Karpas-422 (cell line): ENCODE measurements at regions not wholly inside any gene's neighbourhood (a gene's known extent, or its start where the extent isn't known, plus 50 kb on each side); places are given as distances from the start of the nearest gene placed in this dataset.
A peak's percentile ranks its signal among the peaks of the same experiment; 100 is the strongest.

Source experiments
- DNase-seq: peaks from one replicate; pipeline ENCODE4 v3.0.0-alpha.2; 2015
- H2AFZ ChIP-seq: fragments of 200-600 bp; sonication (generic); 2 replicates; pipeline ENCODE4 v1.6.1; 2014; ENCODE audit warnings: antibody characterized with exemption, low read length, mixed read lengths
- H3K27ac ChIP-seq: fragments of 200-600 bp; sonication (generic); 2 replicates; pipeline ENCODE4 v1.5.1; 2014; ENCODE audit warnings: mild to moderate bottlenecking, low read length, moderate library complexity
- H3K27me3 ChIP-seq: fragments of 200-600 bp; sonication (generic); 2 replicates; pipeline ENCODE4 v1.6.1; 2014; ENCODE audit warnings: low read length, mixed read lengths
- H3K36me3 ChIP-seq: fragments of 200-600 bp; sonication (generic); 2 replicates; pipeline ENCODE4 v1.6.1; 2014; ENCODE audit warnings: low read length, mixed read lengths; ENCODE audit not compliant: insufficient read depth
- H3K4me1 ChIP-seq: fragments of 200-600 bp; sonication (generic); 2 replicates; pipeline ENCODE4 v1.6.1; 2014; ENCODE audit warnings: mild to moderate bottlenecking, low read length, mixed read lengths
- H3K4me2 ChIP-seq: fragments of 200-600 bp; sonication (generic); 2 replicates; pipeline ENCODE4 v1.6.1; 2014; ENCODE audit warnings: low read length, low read depth, mild to moderate bottlenecking; ENCODE audit not compliant: poor library complexity, severe bottlenecking
- H3K4me3 ChIP-seq: fragments of 200-600 bp; sonication (generic); 2 replicates; pipeline ENCODE4 v1.5.1; 2014; ENCODE audit warnings: mild to moderate bottlenecking, antibody characterized with exemption, low read length, mixed read lengths
- H3K79me2 ChIP-seq: fragments of 200-600 bp; sonication (generic); 2 replicates; pipeline ENCODE4 v1.6.1; 2014; ENCODE audit warnings: mild to moderate bottlenecking, low read length, mixed read lengths
- H3K9ac ChIP-seq: fragments of 200-600 bp; sonication (generic); 2 replicates; pipeline ENCODE4 v1.6.0; 2014; ENCODE audit warnings: low read length
- H3K9me2 ChIP-seq: fragments of 200-600 bp; sonication (generic), shearing (Covaris generic); replicated peaks from 2 replicates; pipeline ENCODE4 v1.6.0; 2014; ENCODE audit warnings: mild to moderate bottlenecking, low read length, moderate library complexity; ENCODE audit not compliant: insufficient read depth
- H3K9me3 ChIP-seq: fragments of 300-700, 200-600 bp; sonication (generic); 2 replicates; pipeline ENCODE4 v1.6.1; 2014; ENCODE audit warnings: low read length, mixed read lengths
- H4K20me1 ChIP-seq: fragments of 200-600 bp; sonication (generic); 2 replicates; pipeline ENCODE4 v1.6.1; 2014; ENCODE audit warnings: mild to moderate bottlenecking, antibody characterized with exemption, low read length, low read depth; ENCODE audit not compliant: insufficient read depth

- H2AFZ ChIP-seq, result peak overlapping the region; percentile 91; the same call in 1 of the 2 replicates
- H3K79me2 ChIP-seq, result no peaks in the 10 kb centered on the region
These were observed 65.8 kb downstream of the ZIC5 start for GRCh38 chr13:99905814-99906213.

DNA sequence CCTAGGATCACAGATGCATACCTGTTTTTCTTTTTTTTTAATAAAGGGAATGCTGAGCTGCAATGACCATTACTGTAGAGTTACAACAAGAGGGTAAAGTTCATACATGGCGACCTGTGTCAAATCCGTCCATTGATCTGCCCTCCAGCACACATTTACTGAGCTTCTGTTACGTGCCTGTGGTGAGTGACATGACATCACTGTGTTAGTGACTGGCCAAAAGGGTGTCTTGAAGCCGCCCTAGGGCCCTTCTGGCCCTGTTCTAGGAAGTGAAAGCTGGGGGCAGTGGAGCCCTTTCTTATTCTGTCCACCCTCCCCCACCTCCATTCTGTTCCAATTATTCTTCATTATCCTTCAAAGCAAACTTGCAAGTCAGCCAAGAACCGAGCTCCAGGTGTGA lies 66.3 kb downstream of the ZIC5 start:
- Histone ChIP-seq H3K27me3 (no peaks in the 10 kb centered on the region), H3K9ac (peak overlapping the region; percentile 46), H3K79me2 (no peaks in the 10 kb centered on the region), H4K20me1 (no peaks in the 10 kb centered on the region), H3K4me1 (peaks cover 58% of the 10 kb centered on the region), H3K9me3 (no peaks in the 10 kb centered on the region), H3K4me2 (peak overlapping the region; percentile 59), H3K27ac (peak overlapping the region; percentile 65), H3K36me3 (no peaks in the 10 kb centered on the region), H2AFZ (peak overlapping the region; percentile 91; the same call in 1 of the 2 replicates), H3K4me3 (peak overlapping the region; percentile 25; the same call in 1 of the 2 replicates), H3K9me2 (no peaks in the 10 kb centered on the region)
- peak; percentile 68 for DNase-seq

More at GRCh38 chr13:99905814-99906213, 65.8 kb downstream of the ZIC5 start:
- Histone ChIP-seq H3K4me2 (peak overlapping the region; percentile 59), H3K4me1 (peaks cover 53% of the 10 kb centered on the region), H3K9me3 (no peaks in the 10 kb centered on the region), H3K9me2 (no peaks in the 10 kb centered on the region), H3K27me3 (no peaks in the 10 kb centered on the region), H3K4me3 (no peak overlapping the region), H4K20me1 (no peaks in the 10 kb centered on the region), H3K36me3 (no peaks in the 10 kb centered on the region), H3K9ac (peak overlapping the region; percentile 46; the same call in 1 of the 2 replicates), H3K27ac (peak overlapping the region; percentile 65; the same call in 1 of the 2 replicates)
- no peak for DNase-seq

GRCh38 chr13:99903140-99903539 lies 68.4 kb downstream of the ZIC5 start:
- Histone ChIP-seq H3K79me2 (no peaks in the 10 kb centered on the region), H3K27ac (no peak overlapping the region), H3K9ac (no peak overlapping the region), H3K4me2 (no peak overlapping the region), H3K27me3 (no peaks in the 10 kb centered on the region), H3K9me3 (no peaks in the 10 kb centered on the region), H2AFZ (no peak overlapping the region), H3K9me2 (no peaks in the 10 kb centered on the region), H3K4me1 (peaks cover 68% of the 10 kb centered on the region), H3K4me3 (no peak overlapping the region), H4K20me1 (no peaks in the 10 kb centered on the region), H3K36me3 (no peaks in the 10 kb centered on the region)
- no peak for DNase-seq

DNA sequence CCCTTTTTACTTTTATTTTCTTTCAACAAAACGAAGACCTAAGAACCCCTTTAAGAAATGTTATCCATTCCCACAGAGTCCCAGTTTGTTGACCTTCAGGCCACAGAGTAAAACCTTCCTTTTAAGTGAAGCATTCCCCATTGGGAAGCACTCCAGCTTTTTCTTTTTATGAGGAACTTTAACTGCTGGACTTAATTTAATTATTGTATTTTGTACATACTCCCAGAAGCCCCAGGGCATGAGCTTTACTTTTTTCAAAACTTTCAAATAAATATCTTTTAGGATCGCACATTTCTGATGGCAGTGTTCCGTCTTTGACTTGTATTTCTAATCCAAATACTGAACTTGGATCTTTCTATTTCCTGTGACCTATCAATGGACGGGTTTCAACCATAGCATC lies 68.9 kb downstream of the ZIC5 start:
- Histone ChIP-seq H2AFZ (no peak overlapping the region), H3K9me2 (no peaks in the 10 kb centered on the region), H3K9ac (no peak overlapping the region), H3K79me2 (no peaks in the 10 kb centered on the region), H3K9me3 (no peaks in the 10 kb centered on the region), H3K4me3 (no peak overlapping the region), H3K4me2 (no peak overlapping the region), H3K27ac (no peak overlapping the region), H3K36me3 (no peaks in the 10 kb centered on the region), H3K4me1 (peaks cover 65% of the 10 kb centered on the region), H4K20me1 (no peaks in the 10 kb centered on the region), H3K27me3 (no peaks in the 10 kb centered on the region)
- no peak for DNase-seq

DNA sequence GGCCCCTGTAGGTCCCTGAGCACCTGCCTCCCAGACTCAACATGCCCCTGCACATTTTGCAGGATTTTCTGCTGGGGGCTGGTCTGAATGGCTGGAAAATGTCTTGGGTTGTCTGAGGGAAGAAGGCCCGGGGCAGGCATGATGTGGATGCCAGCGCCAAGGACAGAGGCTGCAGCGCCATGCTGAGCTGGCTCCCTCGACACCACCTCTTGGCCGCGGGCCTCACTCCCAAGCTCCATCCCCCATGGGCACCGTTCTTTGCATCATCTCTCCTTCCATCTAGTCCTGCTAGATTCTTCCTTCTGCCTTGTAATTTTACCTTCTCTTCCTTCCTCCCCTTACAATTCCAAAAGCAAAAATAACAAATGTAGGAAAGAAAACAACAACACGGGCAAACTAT lies 70.6 kb downstream of the ZIC5 start:
- no peaks in the 10 kb centered on the region for H3K9me2 ChIP-seq
- no peaks in the 10 kb centered on the region for H3K79me2 ChIP-seq
- peaks cover 65% of the 10 kb centered on the region for H3K4me1 ChIP-seq
- H2AFZ ChIP-seq, result no peak overlapping the region
- H3K27me3 ChIP-seq, result no peaks in the 10 kb centered on the region
- H3K9ac ChIP-seq, result no peak overlapping the region
- no peak overlapping the region for H3K27ac ChIP-seq
- H3K9me3 ChIP-seq, result no peaks in the 10 kb centered on the region
- no peak for DNase-seq
- H3K36me3 ChIP-seq, result no peaks in the 10 kb centered on the region
- no peak overlapping the region for H3K4me2 ChIP-seq
- no peaks in the 10 kb centered on the region for H4K20me1 ChIP-seq
- no peak overlapping the region for H3K4me3 ChIP-seq

- no peak for DNase-seq
- Histone ChIP-seq H3K9me2 (no peaks in the 10 kb centered on the region), H3K79me2 (no peaks in the 10 kb centered on the region), H3K4me3 (no peak overlapping the region), H3K9me3 (no peaks in the 10 kb centered on the region), H3K27me3 (no peaks in the 10 kb centered on the region), H3K27ac (no peak overlapping the region), H3K4me2 (peak overlapping the region; percentile 5), H3K9ac (no peak overlapping the region), H4K20me1 (no peaks in the 10 kb centered on the region), H3K36me3 (no peaks in the 10 kb centered on the region), H2AFZ (no peak overlapping the region), H3K4me1 (peaks cover 59% of the 10 kb centered on the region)
These were observed 73.1 kb downstream of the ZIC5 start for GRCh38 chr13:99898421-99898820.

DNA sequence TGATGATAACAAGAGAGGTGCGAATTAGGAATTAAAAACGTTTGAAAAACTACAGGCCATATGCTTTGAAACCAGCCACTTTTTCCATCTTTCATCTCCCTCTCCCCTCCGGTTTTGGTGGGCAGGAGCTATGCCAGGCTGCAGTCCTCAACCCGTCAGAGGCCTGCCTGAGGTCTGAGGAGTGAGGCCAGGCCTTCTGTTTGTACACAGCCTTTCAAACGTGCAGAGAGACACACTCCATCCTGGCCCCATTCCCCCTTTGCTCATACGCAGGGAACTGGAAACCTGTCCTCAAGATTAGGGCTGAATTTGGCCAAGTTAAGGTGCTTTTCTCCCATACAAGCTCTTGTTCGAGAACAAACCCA lies 74.5 kb downstream of the ZIC5 start:
- no peak overlapping the region for H3K27ac ChIP-seq
- no peaks in the 10 kb centered on the region for H3K36me3 ChIP-seq
- peaks cover 60% of the 10 kb centered on the region for H3K4me1 ChIP-seq
- no peak for DNase-seq
- no peaks in the 10 kb centered on the region for H3K9me2 ChIP-seq
- H3K79me2 ChIP-seq, result no peaks in the 10 kb centered on the region
- no peak overlapping the region for H2AFZ ChIP-seq
- H4K20me1 ChIP-seq, result no peaks in the 10 kb centered on the region
- H3K4me2 ChIP-seq, result no peak overlapping the region
- H3K9ac ChIP-seq, result no peak overlapping the region
- H3K4me3 ChIP-seq, result no peak overlapping the region
- H3K27me3 ChIP-seq, result no peaks in the 10 kb centered on the region
- no peaks in the 10 kb centered on the region for H3K9me3 ChIP-seq

- Histone ChIP-seq H3K9me3 (no peaks in the 10 kb centered on the region), H3K4me3 (no peak overlapping the region), H3K9ac (no peak overlapping the region), H3K27ac (no peak overlapping the region), H3K4me2 (no peak overlapping the region), H3K36me3 (no peaks in the 10 kb centered on the region), H2AFZ (no peak overlapping the region), H4K20me1 (no peaks in the 10 kb centered on the region), H3K4me1 (peaks cover 63% of the 10 kb centered on the region), H3K27me3 (no peaks in the 10 kb centered on the region), H3K79me2 (no peaks in the 10 kb centered on the region), H3K9me2 (no peaks in the 10 kb centered on the region)
- DNase-seq, result no peak
These were observed 75.0 kb downstream of the ZIC5 start for GRCh38 chr13:99896369-99897075.
